ENCODE measurements at regions not wholly inside any gene's neighbourhood (a gene's known extent, or its start where the extent isn't known, plus 50 kb on each side); places are given as distances from the start of the nearest gene placed in this dataset.

- TF ChIP-seq CTCF (IDR thresholded peaks at IDR 0.05), result no peak
- TF ChIP-seq POLR2AphosphoS5 (IDR thresholded peaks at IDR 0.05; ENCODE audit: low read depth, low read length), result no peak
- TF ChIP-seq SIN3A (IDR thresholded peaks at IDR 0.05; ENCODE audit: borderline replicate concordance, insufficient read depth, low read depth, low read length), result no peak
- TF ChIP-seq REST (IDR thresholded peaks at IDR 0.05; ENCODE audit: insufficient read depth in 1 of 2, low read depth in 2 of 2, low read length in 1 of 2), result no peak
- TF ChIP-seq TCF7L2 (IDR thresholded peaks at IDR 0.05; ENCODE audit: low read depth, low read length), result no peak
Measured at GRCh38 chr9:130768891-130769403, 66.1 kb upstream of the ABL1 start.

All from Panc1 (cell line).